Liver (tissue), 8 donors: ENCODE measurements at regions not wholly inside any gene's neighbourhood (a gene's known extent, or its start where the extent isn't known, plus 50 kb on each side); places are given as distances from the start of the nearest gene placed in this dataset.

Experiments used
- DNase-seq: peaks from one replicate; pipeline ENCODE4 v3.0.0-alpha.2; 2017; ENCODE audit warnings: low spot score
- H3K27ac ChIP-seq, 2 donors: one replicate each; pipeline ENCODE4 v1.7.0; 2013; ENCODE audit warnings: inconsistent platforms in 2 of 2, low read length in 2 of 2, control low read depth in 1 of 2, low read depth in 1 of 2, mild to moderate bottlenecking in 1 of 2
- H3K27me3 ChIP-seq, 4 donors: one replicate each; pipeline versions ENCODE4 v1.6.1 to v1.7.0; 2013; ENCODE audit warnings: low read length in 3 of 4, inconsistent platforms in 1 of 4, mild to moderate bottlenecking in 1 of 4, moderate library complexity in 1 of 4; ENCODE audit not compliant: control insufficient read depth in 4 of 4, insufficient read depth in 4 of 4
- H3K36me3 ChIP-seq, 4 donors: one replicate each; pipeline versions ENCODE4 v1.6.1 to v1.7.0; 2013; ENCODE audit warnings: low read length in 3 of 4, mild to moderate bottlenecking in 3 of 4, low read depth in 1 of 4, moderate library complexity in 1 of 4; ENCODE audit not compliant: control insufficient read depth in 4 of 4, insufficient read depth in 3 of 4
- H3K4me1 ChIP-seq, 4 donors: one replicate each; pipeline versions ENCODE4 v1.6.1 to v1.7.0; 2013; ENCODE audit warnings: low read length in 3 of 4, mild to moderate bottlenecking in 3 of 4, moderate library complexity in 1 of 4; ENCODE audit not compliant: control insufficient read depth in 4 of 4, insufficient read depth in 4 of 4
- H3K4me3 ChIP-seq, 3 donors: one replicate each; pipeline versions ENCODE4 v1.6.1 to v1.7.0; 2013; ENCODE audit warnings: low read length in 3 of 3, control low read depth in 1 of 3, low read depth in 1 of 3, mild to moderate bottlenecking in 1 of 3
- H3K9ac ChIP-seq, 2 donors: one replicate each; pipeline ENCODE4 v1.7.0; 2013; ENCODE audit warnings: low read length in 2 of 2, mild to moderate bottlenecking in 2 of 2, moderate library complexity in 2 of 2, control low read depth in 1 of 2, low read depth in 1 of 2
- H3K9me3 ChIP-seq, 4 donors: one replicate each; pipeline versions ENCODE4 v1.6.1 to v1.7.0; 2013; ENCODE audit warnings: low read length in 3 of 4; ENCODE audit not compliant: control insufficient read depth in 4 of 4
- EGR1 ChIP-seq, 2 donors: IDR thresholded peaks; 2 replicates each; pipeline ENCODE4 v1.6.1; 2016 to 2018; ENCODE audit warnings: antibody characterized with exemption in 2 of 2, low read depth in 2 of 2
- FOXA1 ChIP-seq: IDR thresholded peaks from 2 replicates; pipeline ENCODE4 v1.6.1; 2016; ENCODE audit warnings: antibody characterized with exemption
- FOXA2 ChIP-seq: IDR thresholded peaks from 2 replicates; pipeline ENCODE4 v1.6.1; 2016; ENCODE audit warnings: antibody characterized with exemption
- GABPA ChIP-seq, 2 donors: IDR thresholded peaks in 1 of 2; conservative IDR thresholded peaks in 1 of 2; 2 replicates each; pipeline ENCODE4 v1.6.1; 2016; ENCODE audit warnings: antibody characterized with exemption in 2 of 2, mild to moderate bottlenecking in 1 of 2, moderate library complexity in 1 of 2
- HNF4A ChIP-seq, 2 donors: conservative IDR thresholded peaks; 2 replicates each; pipeline ENCODE4 v1.6.1; 2016; ENCODE audit warnings: antibody characterized with exemption in 2 of 2, mild to moderate bottlenecking in 2 of 2
- HNF4G ChIP-seq: IDR thresholded peaks from 2 replicates; pipeline ENCODE4 v1.6.1; 2016; ENCODE audit warnings: antibody characterized with exemption
- JUND ChIP-seq, 2 donors: IDR thresholded peaks; 2 replicates each; pipeline ENCODE4 v1.6.1; 2016; ENCODE audit warnings: antibody characterized with exemption in 2 of 2
- NR2F2 ChIP-seq: IDR thresholded peaks from 2 replicates; pipeline ENCODE4 v1.6.1; 2016; ENCODE audit warnings: antibody characterized with exemption
- RAD21 ChIP-seq, 2 donors: IDR thresholded peaks; 2 replicates each; pipeline ENCODE4 v1.6.1; 2016; ENCODE audit warnings: antibody characterized with exemption in 2 of 2, mild to moderate bottlenecking in 2 of 2
- RXRA ChIP-seq, 2 donors: IDR thresholded peaks; 2 replicates each; pipeline ENCODE4 v1.6.1; 2017 to 2018; ENCODE audit warnings: antibody characterized with exemption in 2 of 2, mild to moderate bottlenecking in 1 of 2
- SP1 ChIP-seq: IDR thresholded peaks from 2 replicates; pipeline ENCODE4 v1.6.1; 2018; ENCODE audit warnings: antibody characterized with exemption, mild to moderate bottlenecking
- TAF1 ChIP-seq: conservative IDR thresholded peaks from 2 replicates; pipeline ENCODE4 v1.6.1; 2016; ENCODE audit warnings: antibody characterized with exemption, mild to moderate bottlenecking
- YY1 ChIP-seq: IDR thresholded peaks from 2 replicates; pipeline ENCODE4 v1.6.1; 2016; ENCODE audit warnings: antibody characterized with exemption, mild to moderate bottlenecking
- WGBS: extraction: QIAGEN DNeasy Blood & Tissue Kit; methylation state at CpG from one replicate; pipeline ENCODE4 v1.1.7; 2013; 5-methylcytosine and 5-hydroxymethylcytosine counted together
- TF ChIP-seq, protein P1 (sequence below): IDR thresholded peaks from 2 replicates; pipeline ENCODE4 v1.6.1; 2016; ENCODE audit warnings: antibody characterized with exemption
- TF ChIP-seq, protein P2 (sequence below): IDR thresholded peaks from 2 replicates; pipeline ENCODE4 v1.6.1; 2016; ENCODE audit warnings: antibody characterized with exemption
- TF ChIP-seq, protein P3 (sequence below): IDR thresholded peaks from 2 replicates; pipeline ENCODE4 v1.6.1; 2016; ENCODE audit warnings: antibody characterized with exemption
- TF ChIP-seq, protein P4 (sequence below): fragments of 150-350 bp; IDR thresholded peaks from 2 replicates; pipeline ENCODE4 v1.5.1; 2017; ENCODE audit warnings: improper control_type of control experiment, low read depth, low read length; ENCODE audit not compliant: missing input control
- TF ChIP-seq, protein P5 (sequence below): IDR thresholded peaks from 2 replicates; pipeline ENCODE4 v1.6.1; 2016; ENCODE audit warnings: antibody characterized with exemption, mild to moderate bottlenecking
- donor health status: healthy.
- donor health status: healthy.
- donor health status: healthy.
- donor health status: healthy.
- donor health status: healthy.

DNA sequence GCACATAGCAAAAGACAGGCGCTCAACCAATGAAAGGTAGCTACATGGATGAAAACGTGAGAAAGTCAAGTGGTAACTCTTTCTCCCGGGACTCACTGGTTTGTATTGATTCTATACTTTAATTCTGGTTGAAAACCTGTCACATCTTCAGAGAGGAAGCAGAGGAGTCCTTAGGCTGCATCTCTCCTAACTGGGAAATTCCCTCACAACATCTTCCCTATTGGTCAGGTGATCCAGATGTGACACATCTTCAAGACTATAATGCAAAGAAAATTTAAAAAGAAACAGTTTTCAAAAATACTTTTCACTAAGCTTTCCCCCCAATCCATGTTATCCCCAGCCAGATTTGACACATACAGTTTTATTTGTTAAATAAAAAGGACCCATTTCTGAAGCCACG lies 62.7 kb upstream of the RCN1 start:
- no peaks in the 10 kb centered on the region for H3K9me3 ChIP-seq
- WGBS: 75% methylated on average over 4 of the region's 4 CpGs
- no peak for DNase-seq
- no peak overlapping the region for H3K9ac ChIP-seq
- no peak overlapping the region for H3K27ac ChIP-seq
- peaks cover 0 to 2% (median 0%) of the 10 kb centered on the region in 4 donors for H3K27me3 ChIP-seq
- H3K4me1 ChIP-seq: no peaks in the 10 kb centered on the region
- no peaks in the 10 kb centered on the region for H3K36me3 ChIP-seq
- H3K4me3 ChIP-seq: no peak overlapping the region
- TF ChIP-seq RAD21 (IDR thresholded peaks at IDR 0.05) (no peak), JUND (IDR thresholded peaks at IDR 0.05) (no peak)
- TF ChIP-seq, protein P1, sequence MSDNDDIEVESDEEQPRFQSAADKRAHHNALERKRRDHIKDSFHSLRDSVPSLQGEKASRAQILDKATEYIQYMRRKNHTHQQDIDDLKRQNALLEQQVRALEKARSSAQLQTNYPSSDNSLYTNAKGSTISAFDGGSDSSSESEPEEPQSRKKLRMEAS: no peak

DNA sequence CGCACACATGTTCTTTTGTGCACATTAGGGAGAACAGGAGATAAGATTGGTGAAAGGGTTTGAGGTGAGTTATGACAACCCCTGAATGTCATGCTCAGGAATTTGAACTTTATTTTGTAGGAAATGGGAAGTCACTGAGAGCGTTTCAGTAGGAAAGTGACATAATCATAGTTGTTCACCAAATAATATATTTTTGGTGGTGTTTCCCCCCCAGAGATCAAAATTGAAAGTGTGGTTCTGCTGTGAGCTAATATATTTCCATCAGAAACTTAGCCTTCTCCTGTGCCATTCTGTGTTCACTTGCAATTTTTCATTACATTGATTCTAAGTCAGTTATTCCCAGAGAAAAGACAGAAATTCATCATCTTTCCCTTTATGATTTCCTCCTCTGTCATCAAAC lies 64.1 kb upstream of the RCN1 start:
- 79% methylated on average over 2 of the region's 2 CpGs for WGBS
- Histone ChIP-seq H3K27ac (no peak overlapping the region), H3K4me3 (no peak overlapping the region), H3K9me3 (no peaks in the 10 kb centered on the region), H3K4me1 (no peaks in the 10 kb centered on the region), H3K9ac (no peak overlapping the region), H3K27me3 (peaks cover 0 to 6% (median under 1%) of the 10 kb centered on the region in 4 donors), H3K36me3 (no peaks in the 10 kb centered on the region)
- DNase-seq: no peak
- no peak for TF ChIP-seq NR2F2
- TF ChIP-seq FOXA2: no peak
- TF ChIP-seq, protein P2, sequence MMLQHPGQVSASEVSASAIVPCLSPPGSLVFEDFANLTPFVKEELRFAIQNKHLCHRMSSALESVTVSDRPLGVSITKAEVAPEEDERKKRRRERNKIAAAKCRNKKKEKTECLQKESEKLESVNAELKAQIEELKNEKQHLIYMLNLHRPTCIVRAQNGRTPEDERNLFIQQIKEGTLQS: no peak
- TF ChIP-seq GABPA (IDR thresholded peaks at IDR 0.05 in 1 of 2, conservative IDR thresholded peaks at IDR 0.05 in 1 of 2): no peak
- TF ChIP-seq, protein P3, sequence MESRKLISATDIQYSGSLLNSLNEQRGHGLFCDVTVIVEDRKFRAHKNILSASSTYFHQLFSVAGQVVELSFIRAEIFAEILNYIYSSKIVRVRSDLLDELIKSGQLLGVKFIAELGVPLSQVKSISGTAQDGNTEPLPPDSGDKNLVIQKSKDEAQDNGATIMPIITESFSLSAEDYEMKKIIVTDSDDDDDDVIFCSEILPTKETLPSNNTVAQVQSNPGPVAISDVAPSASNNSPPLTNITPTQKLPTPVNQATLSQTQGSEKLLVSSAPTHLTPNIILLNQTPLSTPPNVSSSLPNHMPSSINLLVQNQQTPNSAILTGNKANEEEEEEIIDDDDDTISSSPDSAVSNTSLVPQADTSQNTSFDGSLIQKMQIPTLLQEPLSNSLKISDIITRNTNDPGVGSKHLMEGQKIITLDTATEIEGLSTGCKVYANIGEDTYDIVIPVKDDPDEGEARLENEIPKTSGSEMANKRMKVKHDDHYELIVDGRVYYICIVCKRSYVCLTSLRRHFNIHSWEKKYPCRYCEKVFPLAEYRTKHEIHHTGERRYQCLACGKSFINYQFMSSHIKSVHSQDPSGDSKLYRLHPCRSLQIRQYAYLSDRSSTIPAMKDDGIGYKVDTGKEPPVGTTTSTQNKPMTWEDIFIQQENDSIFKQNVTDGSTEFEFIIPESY: no peak
- TF ChIP-seq, protein P4, sequence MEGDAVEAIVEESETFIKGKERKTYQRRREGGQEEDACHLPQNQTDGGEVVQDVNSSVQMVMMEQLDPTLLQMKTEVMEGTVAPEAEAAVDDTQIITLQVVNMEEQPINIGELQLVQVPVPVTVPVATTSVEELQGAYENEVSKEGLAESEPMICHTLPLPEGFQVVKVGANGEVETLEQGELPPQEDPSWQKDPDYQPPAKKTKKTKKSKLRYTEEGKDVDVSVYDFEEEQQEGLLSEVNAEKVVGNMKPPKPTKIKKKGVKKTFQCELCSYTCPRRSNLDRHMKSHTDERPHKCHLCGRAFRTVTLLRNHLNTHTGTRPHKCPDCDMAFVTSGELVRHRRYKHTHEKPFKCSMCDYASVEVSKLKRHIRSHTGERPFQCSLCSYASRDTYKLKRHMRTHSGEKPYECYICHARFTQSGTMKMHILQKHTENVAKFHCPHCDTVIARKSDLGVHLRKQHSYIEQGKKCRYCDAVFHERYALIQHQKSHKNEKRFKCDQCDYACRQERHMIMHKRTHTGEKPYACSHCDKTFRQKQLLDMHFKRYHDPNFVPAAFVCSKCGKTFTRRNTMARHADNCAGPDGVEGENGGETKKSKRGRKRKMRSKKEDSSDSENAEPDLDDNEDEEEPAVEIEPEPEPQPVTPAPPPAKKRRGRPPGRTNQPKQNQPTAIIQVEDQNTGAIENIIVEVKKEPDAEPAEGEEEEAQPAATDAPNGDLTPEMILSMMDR: no peak
- no peak for TF ChIP-seq HNF4A (conservative IDR thresholded peaks at IDR 0.05)
- TF ChIP-seq EGR1 (IDR thresholded peaks at IDR 0.05; ENCODE audit: low read depth in 2 of 2): no peak
- TF ChIP-seq, protein P1: no peak
- TF ChIP-seq RAD21 (IDR thresholded peaks at IDR 0.05): no peak
- TF ChIP-seq YY1: no peak
- TF ChIP-seq RXRA (IDR thresholded peaks at IDR 0.05): no peak
- TF ChIP-seq, protein P5, sequence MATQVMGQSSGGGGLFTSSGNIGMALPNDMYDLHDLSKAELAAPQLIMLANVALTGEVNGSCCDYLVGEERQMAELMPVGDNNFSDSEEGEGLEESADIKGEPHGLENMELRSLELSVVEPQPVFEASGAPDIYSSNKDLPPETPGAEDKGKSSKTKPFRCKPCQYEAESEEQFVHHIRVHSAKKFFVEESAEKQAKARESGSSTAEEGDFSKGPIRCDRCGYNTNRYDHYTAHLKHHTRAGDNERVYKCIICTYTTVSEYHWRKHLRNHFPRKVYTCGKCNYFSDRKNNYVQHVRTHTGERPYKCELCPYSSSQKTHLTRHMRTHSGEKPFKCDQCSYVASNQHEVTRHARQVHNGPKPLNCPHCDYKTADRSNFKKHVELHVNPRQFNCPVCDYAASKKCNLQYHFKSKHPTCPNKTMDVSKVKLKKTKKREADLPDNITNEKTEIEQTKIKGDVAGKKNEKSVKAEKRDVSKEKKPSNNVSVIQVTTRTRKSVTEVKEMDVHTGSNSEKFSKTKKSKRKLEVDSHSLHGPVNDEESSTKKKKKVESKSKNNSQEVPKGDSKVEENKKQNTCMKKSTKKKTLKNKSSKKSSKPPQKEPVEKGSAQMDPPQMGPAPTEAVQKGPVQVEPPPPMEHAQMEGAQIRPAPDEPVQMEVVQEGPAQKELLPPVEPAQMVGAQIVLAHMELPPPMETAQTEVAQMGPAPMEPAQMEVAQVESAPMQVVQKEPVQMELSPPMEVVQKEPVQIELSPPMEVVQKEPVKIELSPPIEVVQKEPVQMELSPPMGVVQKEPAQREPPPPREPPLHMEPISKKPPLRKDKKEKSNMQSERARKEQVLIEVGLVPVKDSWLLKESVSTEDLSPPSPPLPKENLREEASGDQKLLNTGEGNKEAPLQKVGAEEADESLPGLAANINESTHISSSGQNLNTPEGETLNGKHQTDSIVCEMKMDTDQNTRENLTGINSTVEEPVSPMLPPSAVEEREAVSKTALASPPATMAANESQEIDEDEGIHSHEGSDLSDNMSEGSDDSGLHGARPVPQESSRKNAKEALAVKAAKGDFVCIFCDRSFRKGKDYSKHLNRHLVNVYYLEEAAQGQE: no peak
- TF ChIP-seq HNF4G: no peak
- no peak for TF ChIP-seq JUND (IDR thresholded peaks at IDR 0.05)
- no peak for TF ChIP-seq TAF1
- TF ChIP-seq SP1: no peak
- no peak for TF ChIP-seq FOXA1
